K562 (cell line): ENCODE measurements at regions not wholly inside any gene's neighbourhood (a gene's known extent, or its start where the extent isn't known, plus 50 kb on each side); places are given as distances from the start of the nearest gene placed in this dataset.

Experiments
- DPF2 ChIP-seq: fragments of 450-650 bp; IDR thresholded peaks from 2 replicates; pipeline ENCODE4 v1.6.1; 2016
- JUND ChIP-seq, 2 experiments: IDR thresholded peaks; 2 replicates in 1 of 2; 3 replicates in 1 of 2; pipeline ENCODE4 v1.6.1; 2011; ENCODE audit warnings: borderline replicate concordance in 2 of 2, low read depth in 2 of 2, low read length in 2 of 2, improper control_type of control experiment in 1 of 2, missing biosample characterization in 1 of 2, missing genetic modification characterization in 1 of 2, missing genetic modification reagents in 1 of 2
- NFE2 ChIP-seq: IDR thresholded peaks from 2 replicates; pipeline ENCODE4 v1.6.1; 2014; ENCODE audit warnings: antibody characterized with exemption, low read depth
- SP1 ChIP-seq: sonication (generic); formaldehyde crosslinking; IDR thresholded peaks from 2 replicates; pipeline ENCODE4 v1.8.1; 2022; ENCODE audit warnings: mild to moderate bottlenecking, missing genetic modification reagents
- THAP7 ChIP-seq: fragments of 250-450 bp; sonication (Bioruptor Pico); IDR thresholded peaks from 2 replicates; pipeline ENCODE4 v1.5.0; 2021
- USF2 ChIP-seq: sonication (generic); formaldehyde crosslinking; IDR thresholded peaks from 2 replicates; pipeline ENCODE4 v1.5.0; 2020; ENCODE audit warnings: missing genetic modification reagents
- ZNF143 ChIP-seq: sonication (generic); formaldehyde crosslinking; IDR thresholded peaks from 2 replicates; pipeline ENCODE4 v1.9.0; 2022; ENCODE audit warnings: mild to moderate bottlenecking, missing genetic modification reagents
- ZNF639 ChIP-seq, 2 experiments: fragments of 200-800 bp in 1 of 2; sonication (Bioruptor generic) in 1 of 2; sonication (generic) in 1 of 2; formaldehyde crosslinking in 1 of 2; IDR thresholded peaks in 1 of 2; conservative IDR thresholded peaks in 1 of 2; 2 replicates each; pipeline versions ENCODE4 v1.5.0 to v1.6.1; 2016 to 2020; ENCODE audit warnings: missing compliant biosample characterization in 1 of 2, missing genetic modification characterization in 1 of 2, missing genetic modification reagents in 1 of 2
- ZNF655 ChIP-seq: fragments of 250-450 bp; sonication (Bioruptor Pico); IDR thresholded peaks from 2 replicates; pipeline ENCODE4 v1.5.0; 2021
- TF ChIP-seq, protein P1 (sequence below): fragments of 250-450 bp; sonication (Bioruptor Pico); IDR thresholded peaks from 2 replicates; pipeline ENCODE4 v1.5.0; 2020; ENCODE audit warnings: mild to moderate bottlenecking, borderline replicate concordance
- TF ChIP-seq, protein P2 (sequence below): sonication (generic); formaldehyde crosslinking; IDR thresholded peaks from 2 replicates; pipeline ENCODE4 v1.9.0; 2022; ENCODE audit warnings: mild to moderate bottlenecking, missing genetic modification reagents

DNA sequence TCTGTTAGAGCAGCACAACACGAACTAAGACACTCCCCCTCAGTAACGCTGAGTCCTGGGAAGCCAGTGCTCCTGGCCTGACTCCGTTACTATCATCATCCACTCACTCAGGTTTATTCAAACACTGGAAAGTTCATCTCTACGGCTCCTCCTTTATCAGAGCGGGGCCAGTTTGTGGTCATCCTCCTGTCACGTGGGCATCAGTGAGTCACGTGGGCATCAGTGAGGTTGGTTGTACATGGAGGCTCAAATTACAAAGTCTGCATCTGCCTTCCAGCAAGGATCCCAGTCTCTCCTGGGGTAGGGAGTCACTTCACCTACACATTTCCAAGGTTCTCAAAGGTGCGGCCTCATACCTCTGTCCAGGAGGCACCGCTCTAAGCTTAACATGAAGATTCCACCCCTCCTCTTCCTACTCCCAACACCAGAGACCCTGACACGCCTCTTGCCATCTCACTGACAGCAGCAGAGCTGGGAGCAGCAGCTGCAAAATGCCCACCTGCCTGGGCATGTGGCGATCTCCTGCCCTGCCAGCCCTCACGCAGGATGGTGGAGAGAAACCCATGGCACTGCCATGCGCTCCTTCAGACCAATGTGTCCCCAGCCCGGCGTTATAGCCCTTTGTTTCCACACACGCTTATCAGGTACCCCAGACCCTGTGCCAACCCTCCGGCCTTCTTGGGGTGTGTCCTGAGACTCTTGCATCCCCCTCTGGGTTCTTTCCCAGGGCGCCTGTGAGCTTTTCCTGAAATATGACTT is 99.2 kb upstream of the PTPRM start (continued):
- TF ChIP-seq ZNF639 (CRISPR knock-in tag; conservative IDR thresholded peaks at IDR 0.05 in 1 of 2, IDR thresholded peaks at IDR 0.05 in 1 of 2) = no peak
- peak; percentile 92 for TF ChIP-seq USF2 (CRISPR knock-in tag)
- TF ChIP-seq SP1 = no peak
- TF ChIP-seq THAP7 = no peak
- TF ChIP-seq ZNF655 (CRISPR knock-in tag) = no peak
- TF ChIP-seq NFE2 = no peak
- TF ChIP-seq, protein P1, sequence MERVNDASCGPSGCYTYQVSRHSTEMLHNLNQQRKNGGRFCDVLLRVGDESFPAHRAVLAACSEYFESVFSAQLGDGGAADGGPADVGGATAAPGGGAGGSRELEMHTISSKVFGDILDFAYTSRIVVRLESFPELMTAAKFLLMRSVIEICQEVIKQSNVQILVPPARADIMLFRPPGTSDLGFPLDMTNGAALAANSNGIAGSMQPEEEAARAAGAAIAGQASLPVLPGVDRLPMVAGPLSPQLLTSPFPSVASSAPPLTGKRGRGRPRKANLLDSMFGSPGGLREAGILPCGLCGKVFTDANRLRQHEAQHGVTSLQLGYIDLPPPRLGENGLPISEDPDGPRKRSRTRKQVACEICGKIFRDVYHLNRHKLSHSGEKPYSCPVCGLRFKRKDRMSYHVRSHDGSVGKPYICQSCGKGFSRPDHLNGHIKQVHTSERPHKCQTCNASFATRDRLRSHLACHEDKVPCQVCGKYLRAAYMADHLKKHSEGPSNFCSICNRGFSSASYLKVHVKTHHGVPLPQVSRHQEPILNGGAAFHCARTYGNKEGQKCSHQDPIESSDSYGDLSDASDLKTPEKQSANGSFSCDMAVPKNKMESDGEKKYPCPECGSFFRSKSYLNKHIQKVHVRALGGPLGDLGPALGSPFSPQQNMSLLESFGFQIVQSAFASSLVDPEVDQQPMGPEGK (CRISPR knock-in tag) = no peak
- TF ChIP-seq, protein P2, sequence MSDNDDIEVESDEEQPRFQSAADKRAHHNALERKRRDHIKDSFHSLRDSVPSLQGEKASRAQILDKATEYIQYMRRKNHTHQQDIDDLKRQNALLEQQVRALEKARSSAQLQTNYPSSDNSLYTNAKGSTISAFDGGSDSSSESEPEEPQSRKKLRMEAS = no peak
- no peak for TF ChIP-seq JUND (IDR thresholded peaks at IDR 0.05; ENCODE audit: borderline replicate concordance, low read depth, low read length)
- no peak for TF ChIP-seq JUND (tag; IDR thresholded peaks at IDR 0.05; ENCODE audit: borderline replicate concordance, low read depth, low read length)
- no peak for TF ChIP-seq DPF2
- no peak for TF ChIP-seq ZNF143 (CRISPR knock-in tag)
